Spinal cord (tissue), 9 donors: ENCODE measurements at regions not wholly inside any gene's neighbourhood (a gene's known extent, or its start where the extent isn't known, plus 50 kb on each side); places are given as distances from the start of the nearest gene placed in this dataset.

ENCODE experiments used
- DNase-seq, 6 donors: peaks; one replicate each; pipeline versions ENCODE4 v3.0.0 to v3.0.0-alpha.2; 2013 to 2015; ENCODE audit warnings: low spot score in 6 of 6, low read depth in 4 of 6
- H3K27ac ChIP-seq: one replicate; pipeline ENCODE4 v1.5.1; 2013; ENCODE audit warnings: low read depth, low read length, control low read depth
- H3K27me3 ChIP-seq: one replicate; pipeline ENCODE4 v1.6.1; 2013; ENCODE audit warnings: low read length; ENCODE audit not compliant: control insufficient read depth, insufficient read depth
- H3K36me3 ChIP-seq: one replicate; pipeline ENCODE4 v1.6.1; 2013; ENCODE audit warnings: low read length; ENCODE audit not compliant: control insufficient read depth, insufficient read depth
- H3K4me1 ChIP-seq: one replicate; pipeline ENCODE4 v1.6.1; 2013; ENCODE audit warnings: low read length; ENCODE audit not compliant: control insufficient read depth, insufficient read depth
- H3K4me3 ChIP-seq: one replicate; pipeline ENCODE4 v1.5.1; 2013; ENCODE audit warnings: low read depth, low read length, control low read depth
- H3K9me3 ChIP-seq: one replicate; pipeline ENCODE4 v1.6.1; 2013; ENCODE audit warnings: low read length; ENCODE audit not compliant: control insufficient read depth, insufficient read depth
- WGBS: methylation state at CpG from one replicate; pipeline ENCODE4 v1.1.5; 2013; ENCODE audit warnings: missing lambda C conversion rate; ENCODE audit not compliant: insufficient coverage; 5-methylcytosine and 5-hydroxymethylcytosine counted together
- donor health status: healthy.

DNA sequence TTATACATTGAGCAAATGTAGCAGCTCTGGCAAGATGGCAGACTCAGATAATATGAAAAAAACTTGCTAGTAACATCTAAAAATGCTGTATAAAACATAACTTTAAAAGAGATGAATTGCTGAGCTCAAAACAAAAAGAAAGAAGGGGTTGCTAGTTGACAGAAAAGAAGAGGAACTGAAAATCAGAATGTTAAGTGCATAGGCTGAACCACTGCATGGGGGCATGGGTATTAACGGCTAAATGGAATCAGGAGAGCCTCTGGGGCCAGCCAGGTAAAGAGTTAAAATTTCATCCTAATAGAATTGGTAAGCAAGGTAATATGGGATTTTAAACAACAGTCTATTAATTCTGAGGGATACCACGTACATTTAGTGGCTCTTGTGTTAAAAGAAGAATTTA, 146.8 kb downstream of the SMC2 start:
- WGBS: no CpG with 5 or more reads among the region's 2 CpGs

DNA sequence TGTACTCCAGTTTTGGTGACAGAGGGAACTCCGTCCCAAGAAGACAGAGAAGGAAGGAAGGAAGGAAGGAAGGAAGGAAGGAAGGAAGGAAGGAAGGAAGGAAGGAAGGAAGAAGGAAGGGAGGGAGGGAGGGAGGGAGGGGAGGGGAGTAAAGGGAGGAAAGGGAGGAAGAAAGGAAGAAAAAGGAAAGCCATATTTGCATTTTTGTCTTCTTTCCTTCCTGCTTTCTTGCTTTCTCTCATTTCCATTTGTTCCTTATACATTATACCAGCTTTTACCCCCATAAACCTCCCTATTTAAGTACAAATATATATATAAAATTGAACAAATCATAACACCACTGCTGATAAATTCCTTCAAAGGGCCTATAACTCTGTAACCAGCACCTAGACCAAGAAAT, 151.8 kb downstream of the SMC2 start:
- 60% methylated on average over 1 of the region's 1 CpG for WGBS
- Histone ChIP-seq H3K4me3 (no peak overlapping the region), H3K27ac (no peak overlapping the region), H3K36me3 (no peaks in the 10 kb centered on the region), H3K4me1 (no peaks in the 10 kb centered on the region), H3K9me3 (no peaks in the 10 kb centered on the region), H3K27me3 (no peaks in the 10 kb centered on the region)
- DNase-seq: no peak

More for the DNA sequence above, 146.8 kb downstream of the SMC2 start:
- H3K4me3 ChIP-seq: no peak overlapping the region
- H3K9me3 ChIP-seq: no peaks in the 10 kb centered on the region
- no peaks in the 10 kb centered on the region for H3K36me3 ChIP-seq
- no peaks in the 10 kb centered on the region for H3K27me3 ChIP-seq
- H3K4me1 ChIP-seq: no peaks in the 10 kb centered on the region
- DNase-seq: no peak
- no peak overlapping the region for H3K27ac ChIP-seq

DNA sequence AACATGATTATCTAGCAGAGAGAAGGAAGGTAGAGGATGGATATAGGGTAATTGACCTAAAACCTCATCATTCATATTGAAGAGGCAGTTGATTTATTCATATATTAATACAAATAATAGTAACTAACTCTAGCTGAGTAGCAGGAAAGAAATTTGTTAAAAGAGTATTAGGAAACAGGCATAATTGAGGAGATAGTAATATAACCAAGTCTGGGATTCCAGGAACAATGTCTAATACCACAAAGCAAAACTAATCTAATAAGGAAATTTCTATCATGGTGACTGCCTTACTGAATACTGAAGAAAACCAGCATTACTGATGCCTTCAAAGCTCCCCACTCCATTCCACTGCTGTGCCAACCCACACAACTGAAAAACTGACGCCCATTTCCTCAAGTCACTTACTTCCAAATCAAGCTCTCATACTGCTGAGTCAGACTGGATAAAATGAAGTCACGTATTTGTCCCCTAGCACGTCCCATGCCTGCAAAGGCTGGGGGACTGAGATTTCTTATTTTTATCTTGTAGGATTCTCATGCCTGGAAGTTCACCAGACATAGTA, 153.9 kb downstream of the SMC2 start:
- Histone ChIP-seq H3K4me1 (no peaks in the 10 kb centered on the region), H3K36me3 (no peaks in the 10 kb centered on the region), H3K9me3 (no peaks in the 10 kb centered on the region), H3K27me3 (no peaks in the 10 kb centered on the region), H3K27ac (no peak overlapping the region), H3K4me3 (no peak overlapping the region)
- no peak for DNase-seq
- 92% methylated on average over 3 of the region's 3 CpGs for WGBS

DNA sequence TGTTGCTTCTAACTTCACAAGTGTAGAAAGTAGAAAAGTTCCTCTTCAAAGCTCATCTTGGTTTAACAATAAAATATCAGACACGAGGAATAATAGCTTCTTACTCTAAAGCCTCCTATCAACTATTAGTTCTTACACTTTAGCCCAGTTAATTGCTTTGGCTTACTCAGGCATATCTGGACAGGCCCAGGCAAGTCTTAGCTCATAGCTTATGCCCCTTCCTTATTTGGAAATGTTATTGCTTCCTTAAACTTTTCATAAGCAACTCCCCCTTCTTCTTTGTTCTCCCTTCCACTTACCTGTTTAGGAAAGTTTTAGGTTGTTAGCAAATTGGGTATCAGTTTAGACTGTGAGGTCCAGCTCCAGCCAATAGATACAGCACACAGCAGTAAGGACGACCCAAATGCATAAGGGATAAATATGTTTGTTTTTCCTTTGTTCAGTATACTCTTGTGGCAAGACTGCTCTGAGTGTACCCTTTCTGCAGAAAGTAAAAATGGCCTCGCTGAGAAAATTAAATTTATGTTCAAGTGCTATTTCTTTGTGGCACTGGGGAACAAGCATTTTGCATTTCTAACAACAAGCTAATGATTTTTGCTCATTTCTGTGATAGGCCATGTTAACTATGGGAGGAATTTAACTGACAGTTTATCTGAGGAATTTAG, 162.1 kb downstream of the SMC2 start:
- 78% methylated on average over 1 of the region's 3 CpGs for WGBS
- no peaks in the 10 kb centered on the region for H3K36me3 ChIP-seq
- H3K27ac ChIP-seq: no peak overlapping the region
- H3K4me3 ChIP-seq: no peak overlapping the region
- no peaks in the 10 kb centered on the region for H3K4me1 ChIP-seq
- no peaks in the 10 kb centered on the region for H3K9me3 ChIP-seq
- DNase-seq: no peak
- H3K27me3 ChIP-seq: no peaks in the 10 kb centered on the region

DNA sequence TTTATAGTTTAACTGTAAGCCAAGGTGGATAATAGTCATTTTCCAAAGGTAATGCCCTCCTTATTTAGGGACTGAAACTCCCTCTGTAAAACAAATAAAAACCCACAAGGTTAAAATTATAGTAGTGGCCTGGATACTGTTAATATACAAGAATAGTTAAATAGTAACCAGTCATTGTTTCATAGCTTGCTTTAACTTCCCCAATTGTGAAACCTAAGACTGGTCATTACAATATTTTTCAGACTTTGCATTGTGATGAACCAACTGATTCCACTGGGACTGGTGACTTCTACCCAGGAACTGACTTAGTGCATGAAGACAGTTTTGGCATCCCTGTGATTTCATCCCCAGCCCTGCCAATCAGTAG, 162.6 kb downstream of the SMC2 start:
- Histone ChIP-seq H3K27me3 (no peaks in the 10 kb centered on the region), H3K36me3 (no peaks in the 10 kb centered on the region), H3K9me3 (no peaks in the 10 kb centered on the region)

DNA sequence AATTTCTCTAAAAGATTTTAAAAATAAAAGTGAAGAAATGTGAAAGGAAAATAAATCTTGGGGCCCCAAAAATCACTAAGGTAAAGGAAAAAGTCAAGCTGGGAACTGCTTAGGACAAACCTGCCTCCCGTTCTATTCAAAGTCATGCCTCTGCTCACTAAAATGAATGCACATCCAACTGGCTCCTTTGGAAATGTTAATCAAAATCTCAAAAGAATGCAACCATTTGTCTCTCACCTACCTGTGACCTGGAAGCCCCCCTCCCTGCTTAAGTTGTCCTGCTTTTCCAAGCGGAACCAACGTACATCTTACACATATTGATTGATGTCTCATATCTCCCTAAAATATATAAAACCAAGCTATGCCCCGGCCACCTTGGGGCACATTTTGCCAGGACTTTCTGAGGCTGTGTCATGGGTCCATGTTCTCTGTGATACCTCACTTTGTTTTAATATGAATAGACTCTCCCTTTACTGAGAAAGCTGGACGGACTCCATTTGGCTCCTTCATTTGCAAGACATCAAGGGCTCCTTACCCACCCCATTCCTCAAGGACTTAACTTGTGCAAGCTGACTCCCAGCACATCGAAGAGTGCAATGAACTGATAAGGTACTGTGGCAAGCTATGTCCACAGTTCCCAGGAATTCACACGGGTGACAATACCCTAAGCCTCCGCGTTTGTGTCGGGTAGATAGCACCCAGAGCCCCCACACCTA, 164.3 kb downstream of the SMC2 start:
- H3K27ac ChIP-seq: no peak overlapping the region
- 35% methylated on average over 9 of the region's 10 CpGs for WGBS
- H3K36me3 ChIP-seq: no peaks in the 10 kb centered on the region
- no peaks in the 10 kb centered on the region for H3K27me3 ChIP-seq
- no peaks in the 10 kb centered on the region for H3K9me3 ChIP-seq
- DNase-seq: no peak
- H3K4me3 ChIP-seq: no peak overlapping the region
- no peaks in the 10 kb centered on the region for H3K4me1 ChIP-seq

More for the DNA sequence above, 162.6 kb downstream of the SMC2 start:
- no peak overlapping the region for H3K4me3 ChIP-seq
- no peak overlapping the region for H3K27ac ChIP-seq
- H3K4me1 ChIP-seq: no peaks in the 10 kb centered on the region
- DNase-seq: no peak

DNA sequence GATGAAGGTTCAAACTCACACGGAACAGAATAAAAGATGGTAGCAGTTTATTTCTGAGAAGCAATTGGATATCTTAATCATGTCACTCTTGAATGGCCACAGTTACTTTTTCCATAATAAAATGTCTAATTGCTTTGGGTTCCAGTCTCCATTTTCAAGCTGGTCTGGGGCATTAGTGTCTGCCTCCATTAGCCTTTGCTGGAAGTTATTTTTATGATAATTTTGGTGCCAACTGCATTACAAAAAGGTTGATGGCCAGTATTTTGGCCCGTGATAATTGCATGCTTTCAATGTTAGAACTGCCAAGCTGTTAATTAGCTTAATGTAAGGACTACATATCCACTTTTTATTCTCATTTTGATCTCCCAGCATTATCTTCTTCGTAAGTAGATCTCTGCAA, 165.9 kb downstream of the SMC2 start:
- Histone ChIP-seq H3K4me3 (no peak overlapping the region), H3K4me1 (no peaks in the 10 kb centered on the region), H3K27me3 (no peaks in the 10 kb centered on the region), H3K36me3 (no peaks in the 10 kb centered on the region), H3K9me3 (no peaks in the 10 kb centered on the region), H3K27ac (no peak overlapping the region)
- DNase-seq: peak in 1 of 6 donors; percentile 28
- WGBS: no CpG with 5 or more reads among the region's 3 CpGs

DNA sequence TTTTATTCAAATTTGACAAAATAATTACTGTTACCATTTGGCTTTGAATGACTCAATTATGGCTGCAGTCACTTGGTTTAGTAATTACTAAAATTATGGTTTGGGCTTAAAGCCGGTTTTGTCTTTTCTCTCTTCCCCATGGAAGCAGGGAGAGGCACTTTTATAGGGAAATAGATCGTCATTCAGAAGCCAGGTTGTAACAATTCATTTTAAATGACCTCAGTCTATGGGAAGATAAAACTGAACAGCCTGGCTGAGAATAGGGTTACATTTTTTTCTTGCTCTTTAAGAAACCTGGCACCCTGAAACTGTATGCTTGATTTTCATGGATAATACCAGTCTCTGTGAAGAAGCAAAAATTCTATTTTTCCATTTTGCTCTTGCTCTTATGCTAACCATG, 169.8 kb downstream of the SMC2 start:
- Histone ChIP-seq H3K4me1 (no peaks in the 10 kb centered on the region), H3K9me3 (no peaks in the 10 kb centered on the region), H3K36me3 (no peaks in the 10 kb centered on the region), H3K4me3 (no peak overlapping the region), H3K27me3 (no peaks in the 10 kb centered on the region), H3K27ac (no peak overlapping the region)
- no CpG with 5 or more reads among the region's 2 CpGs for WGBS
- peak in 2 of 6 donors; percentile 2 to 7 for DNase-seq

DNA sequence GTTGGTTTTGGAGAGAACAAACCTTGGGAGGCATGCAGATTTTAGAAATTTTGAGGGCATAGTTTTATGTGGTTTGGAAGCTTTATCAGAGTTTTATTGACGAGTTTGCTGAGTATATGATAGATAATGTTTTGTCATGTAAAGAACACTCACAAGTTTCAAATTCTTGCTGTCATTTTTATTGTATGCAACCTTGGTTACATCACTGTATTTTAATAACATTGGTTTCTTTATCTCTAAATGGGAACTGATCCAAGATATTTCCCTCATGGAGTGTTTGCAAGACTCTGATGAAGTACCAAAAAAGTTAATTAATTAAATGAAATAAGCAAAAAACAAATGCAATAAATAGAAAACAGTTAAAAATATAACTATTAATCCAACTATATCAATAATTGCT, 170.3 kb downstream of the SMC2 start:
- Histone ChIP-seq H3K4me3 (no peak overlapping the region), H3K36me3 (no peaks in the 10 kb centered on the region), H3K4me1 (no peaks in the 10 kb centered on the region), H3K9me3 (no peaks in the 10 kb centered on the region), H3K27me3 (no peaks in the 10 kb centered on the region), H3K27ac (no peak overlapping the region)
- no peak for DNase-seq
- no CpG with 5 or more reads among the region's 1 CpG for WGBS

DNA sequence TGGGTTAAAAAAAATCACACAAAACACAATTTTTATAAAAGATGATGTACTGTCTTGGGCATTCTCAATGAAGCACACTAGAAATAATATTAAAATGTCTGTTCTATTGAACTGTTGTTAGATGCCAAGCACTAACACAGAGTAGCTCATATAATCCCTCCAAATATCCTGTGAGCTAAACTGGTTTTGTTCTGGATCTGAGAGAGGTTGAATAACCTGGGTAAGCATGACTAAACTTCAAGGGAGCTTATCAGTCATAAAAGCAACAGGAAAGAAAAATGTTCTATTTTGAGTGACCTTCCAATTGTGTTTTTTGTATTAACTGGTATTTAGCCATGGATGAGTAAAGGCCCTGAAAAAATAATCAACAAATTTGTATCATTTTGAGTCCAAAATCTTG, 175.3 kb downstream of the SMC2 start:
- Histone ChIP-seq H3K27ac (no peak overlapping the region), H3K4me1 (no peaks in the 10 kb centered on the region), H3K36me3 (no peaks in the 10 kb centered on the region), H3K27me3 (no peaks in the 10 kb centered on the region), H3K9me3 (no peaks in the 10 kb centered on the region), H3K4me3 (no peak overlapping the region)
- DNase-seq: no peak
